ENCODE measurements at regions not wholly inside any gene's neighbourhood (a gene's known extent, or its start where the extent isn't known, plus 50 kb on each side); places are given as distances from the start of the nearest gene placed in this dataset.
"Not testable (repeated sequence)": the region's sequence is repeated elsewhere in the genome, so short reads cannot be mapped to it uniquely, and the experiment has no call there.

- intact Hi-C loops (cut with micrococcal nuclease): no loop called here
Observed at GRCh38 chr9:106177216-106177615, 482.9 kb downstream of the TMEM38B start.

GRCh38 chr9:106179191-106179590 is 484.9 kb downstream of the TMEM38B start:
- intact Hi-C loops (cut with micrococcal nuclease): no loop called here

GRCh38 chr9:106203815-106204516 is 509.6 kb downstream of the TMEM38B start:
- intact Hi-C loops (cut with micrococcal nuclease): not testable (repeated sequence)

GRCh38 chr9:106207298-106207697 is 513.0 kb downstream of the TMEM38B start:
- intact Hi-C loops (cut with micrococcal nuclease): no loop called here

GRCh38 chr9:106218427-106218826 is 524.1 kb downstream of the TMEM38B start:
- intact Hi-C loops (cut with micrococcal nuclease): no loop called here

GRCh38 chr9:106218854-106219253 is 524.5 kb downstream of the TMEM38B start:
- intact Hi-C loops (cut with micrococcal nuclease): no loop called here

GRCh38 chr9:106220415-106220814 is 526.1 kb downstream of the TMEM38B start:
- intact Hi-C loops (cut with micrococcal nuclease): no loop called here

GRCh38 chr9:106228861-106229260 is 534.5 kb downstream of the TMEM38B start:
- intact Hi-C loops (cut with micrococcal nuclease): no loop called here

- intact Hi-C loops (cut with micrococcal nuclease): no loop called here
Observed at GRCh38 chr9:106233116-106233515, 538.8 kb downstream of the TMEM38B start.

- intact Hi-C loops (cut with micrococcal nuclease): not testable (repeated sequence)
Observed at GRCh38 chr9:106260908-106261307, 566.6 kb downstream of the TMEM38B start.

- intact Hi-C loops (cut with micrococcal nuclease): no loop called here
Observed at GRCh38 chr9:106277966-106278365, 583.6 kb downstream of the TMEM38B start.

GRCh38 chr9:106283769-106284168 is 579.2 kb upstream of the ZNF462 start:
- intact Hi-C loops (cut with micrococcal nuclease): no loop called here

GRCh38 chr9:106284296-106284695 is 578.7 kb upstream of the ZNF462 start:
- intact Hi-C loops (cut with micrococcal nuclease): no loop called here

GRCh38 chr9:106286249-106286648 is 576.7 kb upstream of the ZNF462 start:
- intact Hi-C loops (cut with micrococcal nuclease): no loop called here

GRCh38 chr9:106287091-106287631 is 575.8 kb upstream of the ZNF462 start:
- intact Hi-C loops (cut with micrococcal nuclease): no loop called here

GRCh38 chr9:106287731-106288130 is 575.2 kb upstream of the ZNF462 start:
- intact Hi-C loops (cut with micrococcal nuclease): no loop called here

- intact Hi-C loops (cut with micrococcal nuclease): no loop called here
Observed at GRCh38 chr9:106288689-106289088, 574.3 kb upstream of the ZNF462 start.

GRCh38 chr9:106291786-106292185 is 571.2 kb upstream of the ZNF462 start:
- intact Hi-C loops (cut with micrococcal nuclease): no loop called here

- intact Hi-C loops (cut with micrococcal nuclease): no loop called here
Observed at GRCh38 chr9:106296426-106296825, 566.5 kb upstream of the ZNF462 start.

- intact Hi-C loops (cut with micrococcal nuclease): no loop called here
Observed at GRCh38 chr9:106298997-106299396, 564.0 kb upstream of the ZNF462 start.

GRCh38 chr9:106304401-106304920 is 558.5 kb upstream of the ZNF462 start:
- intact Hi-C loops (cut with micrococcal nuclease): no loop called here

- intact Hi-C loops (cut with micrococcal nuclease): no loop called here
Observed at GRCh38 chr9:106305428-106306133, 557.4 kb upstream of the ZNF462 start.
